Mesodermal cell (in vitro differentiated cells): ENCODE measurements at regions not wholly inside any gene's neighbourhood (a gene's known extent, or its start where the extent isn't known, plus 50 kb on each side); places are given as distances from the start of the nearest gene placed in this dataset.

Experiments
- H3K27ac ChIP-seq: 2 replicates; pipeline ENCODE4 v1.7.0; 2013; ENCODE audit warnings: mild to moderate bottlenecking, low read depth, low read length, moderate library complexity; ENCODE audit not compliant: severe bottlenecking
- H3K36me3 ChIP-seq: 2 replicates; pipeline ENCODE4 v1.7.1; 2013; ENCODE audit warnings: mild to moderate bottlenecking, low read length, moderate library complexity; ENCODE audit not compliant: control insufficient read depth, insufficient read depth
- H3K4me1 ChIP-seq: one replicate; pipeline ENCODE4 v1.7.1; 2013; ENCODE audit warnings: mild to moderate bottlenecking, low read length; ENCODE audit not compliant: insufficient read depth, control insufficient read depth, poor library complexity, severe bottlenecking
- H3K4me3 ChIP-seq: 2 replicates; pipeline ENCODE4 v1.7.0; 2013; ENCODE audit warnings: low read length, control low read depth, mild to moderate bottlenecking; ENCODE audit not compliant: insufficient read depth, poor library complexity, severe bottlenecking; ENCODE audit errors: extremely low read depth
- H3K9me3 ChIP-seq: 2 replicates; pipeline ENCODE4 v1.7.1; 2013; ENCODE audit warnings: mild to moderate bottlenecking, low read length, moderate library complexity; ENCODE audit not compliant: control insufficient read depth
- WGBS, 2 experiments: methylation state at CpG; one replicate each; pipeline ENCODE4 v1.1.5; 2013; ENCODE audit warnings: missing lambda C conversion rate in 2 of 2; ENCODE audit not compliant: insufficient coverage in 2 of 2; 5-methylcytosine and 5-hydroxymethylcytosine counted together

- H3K9me3 ChIP-seq = no peaks in the 10 kb centered on the region
- H3K4me3 ChIP-seq = no peak overlapping the region
- H3K4me1 ChIP-seq = no peaks in the 10 kb centered on the region
- WGBS, 2 experiments = 95 to 100% methylated on average over 2 of the region's 2 CpGs
- H3K27ac ChIP-seq = no peak overlapping the region
- no peaks in the 10 kb centered on the region for H3K36me3 ChIP-seq
Observed at GRCh38 chr3:90095811-90096210, 988.4 kb downstream of the EPHA3 start.

- WGBS, 2 experiments = no CpG with 5 or more reads among the region's 1 CpG
- no peak overlapping the region for H3K27ac ChIP-seq
- no peak overlapping the region for H3K4me3 ChIP-seq
- no peaks in the 10 kb centered on the region for H3K9me3 ChIP-seq
- no peaks in the 10 kb centered on the region for H3K4me1 ChIP-seq
- H3K36me3 ChIP-seq = no peaks in the 10 kb centered on the region
Observed at GRCh38 chr3:90099493-90099892, 992.1 kb downstream of the EPHA3 start.

GRCh38 chr3:90102146-90102545, 994.7 kb downstream of the EPHA3 start:
- Histone ChIP-seq H3K4me1 (no peaks in the 10 kb centered on the region), H3K9me3 (no peaks in the 10 kb centered on the region), H3K4me3 (no peak overlapping the region)

GRCh38 chr3:90121326-90121725, 1013.9 kb downstream of the EPHA3 start:
- 93 to 94% methylated on average over 2 to 4 of the region's 5 CpGs for WGBS, 2 experiments
- H3K4me3 ChIP-seq = no peak overlapping the region
- no peaks in the 10 kb centered on the region for H3K36me3 ChIP-seq
- no peaks in the 10 kb centered on the region for H3K4me1 ChIP-seq
- H3K9me3 ChIP-seq = peaks cover 3% of the 10 kb centered on the region
- no peak overlapping the region for H3K27ac ChIP-seq

More at GRCh38 chr3:90102146-90102545, 994.7 kb downstream of the EPHA3 start:
- H3K27ac ChIP-seq = no peak overlapping the region
- H3K36me3 ChIP-seq = no peaks in the 10 kb centered on the region

- Histone ChIP-seq H3K4me1 (no peaks in the 10 kb centered on the region), H3K4me3 (no peak overlapping the region), H3K27ac (no peak overlapping the region), H3K36me3 (no peaks in the 10 kb centered on the region), H3K9me3 (peaks cover 13% of the 10 kb centered on the region)
- no CpG with 5 or more reads among the region's 2 CpGs for WGBS, 2 experiments
Observed at GRCh38 chr3:90128391-90128790, 1021.0 kb downstream of the EPHA3 start.

GRCh38 chr3:90129730-90130129, 1022.3 kb downstream of the EPHA3 start:
- no peak overlapping the region for H3K27ac ChIP-seq
- H3K9me3 ChIP-seq = peaks cover 13% of the 10 kb centered on the region
- H3K36me3 ChIP-seq = no peaks in the 10 kb centered on the region
- no CpG with 5 or more reads among the region's 3 CpGs for WGBS, 2 experiments
- no peak overlapping the region for H3K4me3 ChIP-seq
- H3K4me1 ChIP-seq = no peaks in the 10 kb centered on the region

GRCh38 chr3:90132197-90132596, 1024.8 kb downstream of the EPHA3 start:
- Histone ChIP-seq H3K36me3 (no peaks in the 10 kb centered on the region), H3K9me3 (peaks cover 1% of the 10 kb centered on the region), H3K4me3 (no peak overlapping the region), H3K27ac (no peak overlapping the region), H3K4me1 (no peaks in the 10 kb centered on the region)
- WGBS, 2 experiments = 100% methylated on average over 1 of the region's 1 CpG; no CpG with 5 or more reads in 1 of the 2 experiments

GRCh38 chr3:90134090-90134489, 1026.7 kb downstream of the EPHA3 start:
- Histone ChIP-seq H3K4me3 (no peak overlapping the region), H3K36me3 (no peaks in the 10 kb centered on the region), H3K27ac (no peak overlapping the region), H3K9me3 (no peaks in the 10 kb centered on the region), H3K4me1 (no peaks in the 10 kb centered on the region)

- no peak overlapping the region for H3K4me3 ChIP-seq
- no peaks in the 10 kb centered on the region for H3K36me3 ChIP-seq
- no peaks in the 10 kb centered on the region for H3K4me1 ChIP-seq
- no peaks in the 10 kb centered on the region for H3K9me3 ChIP-seq
- no peak overlapping the region for H3K27ac ChIP-seq
Observed at GRCh38 chr3:90136456-90137191, 1029.2 kb downstream of the EPHA3 start.

GRCh38 chr3:90145094-90145860, 1037.9 kb downstream of the EPHA3 start:
- H3K27ac ChIP-seq = no peak overlapping the region
- no peaks in the 10 kb centered on the region for H3K36me3 ChIP-seq
- WGBS, 2 experiments = 82% methylated on average over 3 of the region's 4 CpGs; no CpG with 5 or more reads in 1 of the 2 experiments
- no peak overlapping the region for H3K4me3 ChIP-seq
- H3K9me3 ChIP-seq = no peaks in the 10 kb centered on the region
- no peaks in the 10 kb centered on the region for H3K4me1 ChIP-seq

- H3K27ac ChIP-seq = no peak overlapping the region
- H3K4me3 ChIP-seq = no peak overlapping the region
- H3K36me3 ChIP-seq = no peaks in the 10 kb centered on the region
- no peaks in the 10 kb centered on the region for H3K9me3 ChIP-seq
- no peaks in the 10 kb centered on the region for H3K4me1 ChIP-seq
- whole genome bisulfite sequencing, 2 experiments = 100% methylated on average over 1 of the region's 2 CpGs; no CpG with 5 or more reads in 1 of the 2 experiments
Observed at GRCh38 chr3:90180096-90180495, 1072.7 kb downstream of the EPHA3 start.
